Bone marrow (tissue), 2 donors: ENCODE measurements at regions not wholly inside any gene's neighbourhood (a gene's known extent, or its start where the extent isn't known, plus 50 kb on each side); places are given as distances from the start of the nearest gene placed in this dataset.

Experiments
- DNase-seq, 2 donors: peaks; one replicate each; lab custom pipeline; 2025; lab: John Stamatoyannopoulos, UW

GRCh38 chr2:181242262-181242661 is 214.9 kb upstream of the ITGA4 start:
- DNase-seq: no peak

GRCh38 chr2:181243319-181243718 is 213.9 kb upstream of the ITGA4 start:
- DNase-seq: no peak

- no peak for DNase-seq
Measured at GRCh38 chr2:181250691-181251090, 206.5 kb upstream of the ITGA4 start.

- peak in 1 of 2 donors; percentile 65 for DNase-seq
Measured at GRCh38 chr2:181252262-181253148, 204.7 kb upstream of the ITGA4 start.

GRCh38 chr2:181253438-181253837 is 203.7 kb upstream of the ITGA4 start:
- DNase-seq: no peak

GRCh38 chr2:181255651-181256050 is 201.5 kb upstream of the ITGA4 start:
- DNase-seq: no peak

GRCh38 chr2:181258720-181259119 is 198.5 kb upstream of the ITGA4 start:
- DNase-seq: no peak

GRCh38 chr2:181262782-181263181 is 194.4 kb upstream of the ITGA4 start:
- DNase-seq: no peak

GRCh38 chr2:181264001-181264400 is 193.2 kb upstream of the ITGA4 start:
- no peak for DNase-seq

- no peak for DNase-seq
Measured at GRCh38 chr2:181264441-181264840, 192.7 kb upstream of the ITGA4 start.

GRCh38 chr2:181266614-181267013 is 190.6 kb upstream of the ITGA4 start:
- DNase-seq: no peak

GRCh38 chr2:181268174-181268867 is 188.9 kb upstream of the ITGA4 start:
- no peak for DNase-seq

- DNase-seq: no peak
Measured at GRCh38 chr2:181273986-181274385, 183.2 kb upstream of the ITGA4 start.

GRCh38 chr2:181275643-181276070 is 181.5 kb upstream of the ITGA4 start:
- DNase-seq: no peak

GRCh38 chr2:181281206-181281832 is 175.9 kb upstream of the ITGA4 start:
- DNase-seq: no peak

- no peak for DNase-seq
Measured at GRCh38 chr2:181285116-181285515, 172.1 kb upstream of the ITGA4 start.

- DNase-seq: no peak
Measured at GRCh38 chr2:181289698-181290097, 167.5 kb upstream of the ITGA4 start.

GRCh38 chr2:181290182-181290581 is 167.0 kb upstream of the ITGA4 start:
- no peak for DNase-seq

GRCh38 chr2:181294979-181295378 is 162.2 kb upstream of the ITGA4 start:
- DNase-seq: no peak

GRCh38 chr2:181300600-181301291 is 156.4 kb upstream of the ITGA4 start:
- peak in 1 of 2 donors; percentile 86 for DNase-seq

- peak in 1 of 2 donors; percentile 49 for DNase-seq
Measured at GRCh38 chr2:181304011-181304844, 153.0 kb upstream of the ITGA4 start.
